Liver (tissue), 7 donors: ENCODE measurements at regions not wholly inside any gene's neighbourhood (a gene's known extent, or its start where the extent isn't known, plus 50 kb on each side); places are given as distances from the start of the nearest gene placed in this dataset.
"Not testable (repeated sequence)": the region's sequence is repeated elsewhere in the genome, so short reads cannot be mapped to it uniquely, and the experiment has no call there.

ENCODE experiments used
- DNase-seq: peaks from one replicate; pipeline ENCODE4 v3.0.0-alpha.2; 2017; ENCODE audit warnings: low spot score
- H3K27ac ChIP-seq, 2 donors: one replicate each; pipeline ENCODE4 v1.7.0; 2013; ENCODE audit warnings: inconsistent platforms in 2 of 2, low read length in 2 of 2, control low read depth in 1 of 2, low read depth in 1 of 2, mild to moderate bottlenecking in 1 of 2
- H3K27me3 ChIP-seq, 4 donors: one replicate each; pipeline versions ENCODE4 v1.6.1 to v1.7.0; 2013; ENCODE audit warnings: low read length in 3 of 4, inconsistent platforms in 1 of 4, mild to moderate bottlenecking in 1 of 4, moderate library complexity in 1 of 4; ENCODE audit not compliant: control insufficient read depth in 4 of 4, insufficient read depth in 4 of 4
- H3K36me3 ChIP-seq, 4 donors: one replicate each; pipeline versions ENCODE4 v1.6.1 to v1.7.0; 2013; ENCODE audit warnings: low read length in 3 of 4, mild to moderate bottlenecking in 3 of 4, low read depth in 1 of 4, moderate library complexity in 1 of 4; ENCODE audit not compliant: control insufficient read depth in 4 of 4, insufficient read depth in 3 of 4
- H3K4me1 ChIP-seq, 4 donors: one replicate each; pipeline versions ENCODE4 v1.6.1 to v1.7.0; 2013; ENCODE audit warnings: low read length in 3 of 4, mild to moderate bottlenecking in 3 of 4, moderate library complexity in 1 of 4; ENCODE audit not compliant: control insufficient read depth in 4 of 4, insufficient read depth in 4 of 4
- H3K4me3 ChIP-seq, 3 donors: one replicate each; pipeline versions ENCODE4 v1.6.1 to v1.7.0; 2013; ENCODE audit warnings: low read length in 3 of 3, control low read depth in 1 of 3, low read depth in 1 of 3, mild to moderate bottlenecking in 1 of 3
- H3K9ac ChIP-seq, 2 donors: one replicate each; pipeline ENCODE4 v1.7.0; 2013; ENCODE audit warnings: low read length in 2 of 2, mild to moderate bottlenecking in 2 of 2, moderate library complexity in 2 of 2, control low read depth in 1 of 2, low read depth in 1 of 2
- H3K9me3 ChIP-seq, 4 donors: one replicate each; pipeline versions ENCODE4 v1.6.1 to v1.7.0; 2013; ENCODE audit warnings: low read length in 3 of 4; ENCODE audit not compliant: control insufficient read depth in 4 of 4
- EGR1 ChIP-seq, 2 donors: IDR thresholded peaks; 2 replicates each; pipeline ENCODE4 v1.6.1; 2016 to 2018; ENCODE audit warnings: antibody characterized with exemption in 2 of 2, low read depth in 2 of 2
- FOXA2 ChIP-seq: IDR thresholded peaks from 2 replicates; pipeline ENCODE4 v1.6.1; 2016; ENCODE audit warnings: antibody characterized with exemption
- GABPA ChIP-seq, 2 donors: IDR thresholded peaks in 1 of 2; conservative IDR thresholded peaks in 1 of 2; 2 replicates each; pipeline ENCODE4 v1.6.1; 2016; ENCODE audit warnings: antibody characterized with exemption in 2 of 2, mild to moderate bottlenecking in 1 of 2, moderate library complexity in 1 of 2
- HNF4A ChIP-seq, 2 donors: conservative IDR thresholded peaks; 2 replicates each; pipeline ENCODE4 v1.6.1; 2016; ENCODE audit warnings: antibody characterized with exemption in 2 of 2, mild to moderate bottlenecking in 2 of 2
- HNF4G ChIP-seq: IDR thresholded peaks from 2 replicates; pipeline ENCODE4 v1.6.1; 2016; ENCODE audit warnings: antibody characterized with exemption
- JUND ChIP-seq, 2 donors: IDR thresholded peaks; 2 replicates each; pipeline ENCODE4 v1.6.1; 2016; ENCODE audit warnings: antibody characterized with exemption in 2 of 2
- MAX ChIP-seq: IDR thresholded peaks from 2 replicates; pipeline ENCODE4 v1.6.1; 2016; ENCODE audit warnings: antibody characterized with exemption
- NR2F2 ChIP-seq: IDR thresholded peaks from 2 replicates; pipeline ENCODE4 v1.6.1; 2016; ENCODE audit warnings: antibody characterized with exemption
- RAD21 ChIP-seq, 2 donors: IDR thresholded peaks; 2 replicates each; pipeline ENCODE4 v1.6.1; 2016; ENCODE audit warnings: antibody characterized with exemption in 2 of 2, mild to moderate bottlenecking in 2 of 2
- RXRA ChIP-seq, 2 donors: IDR thresholded peaks; 2 replicates each; pipeline ENCODE4 v1.6.1; 2017 to 2018; ENCODE audit warnings: antibody characterized with exemption in 2 of 2, mild to moderate bottlenecking in 1 of 2
- SP1 ChIP-seq: IDR thresholded peaks from 2 replicates; pipeline ENCODE4 v1.6.1; 2018; ENCODE audit warnings: antibody characterized with exemption, mild to moderate bottlenecking
- TAF1 ChIP-seq: conservative IDR thresholded peaks from 2 replicates; pipeline ENCODE4 v1.6.1; 2016; ENCODE audit warnings: antibody characterized with exemption, mild to moderate bottlenecking
- YY1 ChIP-seq: IDR thresholded peaks from 2 replicates; pipeline ENCODE4 v1.6.1; 2016; ENCODE audit warnings: antibody characterized with exemption, mild to moderate bottlenecking
- WGBS: extraction: QIAGEN DNeasy Blood & Tissue Kit; methylation state at CpG from one replicate; pipeline ENCODE4 v1.1.7; 2013; 5-methylcytosine and 5-hydroxymethylcytosine counted together
- TF ChIP-seq, protein P1 (sequence below): IDR thresholded peaks from 2 replicates; pipeline ENCODE4 v1.6.1; 2016; ENCODE audit warnings: antibody characterized with exemption
- TF ChIP-seq, protein P2 (sequence below): IDR thresholded peaks from 2 replicates; pipeline ENCODE4 v1.6.1; 2016; ENCODE audit warnings: antibody characterized with exemption
- TF ChIP-seq, protein P3 (sequence below): IDR thresholded peaks from 2 replicates; pipeline ENCODE4 v1.6.1; 2016; ENCODE audit warnings: antibody characterized with exemption, mild to moderate bottlenecking
- donor health status: healthy.
- donor health status: healthy.
- donor health status: healthy.
- donor health status: healthy.

DNA sequence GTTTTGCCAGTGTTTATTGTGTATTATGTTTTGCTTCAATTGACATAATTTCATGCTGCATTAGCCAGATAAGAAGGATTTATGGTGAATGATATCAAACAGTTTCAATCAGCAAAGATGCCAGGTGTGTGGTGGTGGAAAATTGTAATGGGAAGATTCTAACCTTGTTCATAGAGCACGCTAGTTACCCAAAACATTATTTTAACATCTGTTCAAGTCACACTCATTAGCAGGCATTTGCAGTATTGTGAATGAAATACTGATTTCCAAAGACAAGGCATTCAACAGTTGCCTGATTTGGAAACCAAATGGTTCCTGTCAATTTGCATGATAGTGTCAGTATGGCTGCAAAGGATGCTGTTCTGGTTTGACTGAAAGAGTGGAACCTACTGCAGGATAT lies 129.7 kb downstream of the EPC1 start:
- H3K4me1 ChIP-seq: no peaks in the 10 kb centered on the region
- no peaks in the 10 kb centered on the region for H3K9me3 ChIP-seq
- no peak for DNase-seq
- TF ChIP-seq, protein P1, sequence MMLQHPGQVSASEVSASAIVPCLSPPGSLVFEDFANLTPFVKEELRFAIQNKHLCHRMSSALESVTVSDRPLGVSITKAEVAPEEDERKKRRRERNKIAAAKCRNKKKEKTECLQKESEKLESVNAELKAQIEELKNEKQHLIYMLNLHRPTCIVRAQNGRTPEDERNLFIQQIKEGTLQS: no peak
- no peak for TF ChIP-seq EGR1 (IDR thresholded peaks at IDR 0.05; ENCODE audit: low read depth in 2 of 2)
- TF ChIP-seq NR2F2: no peak
- TF ChIP-seq SP1: no peak
- TF ChIP-seq RXRA (IDR thresholded peaks at IDR 0.05): no peak
- TF ChIP-seq JUND (IDR thresholded peaks at IDR 0.05): no peak
- TF ChIP-seq FOXA2: no peak
- TF ChIP-seq, protein P2, sequence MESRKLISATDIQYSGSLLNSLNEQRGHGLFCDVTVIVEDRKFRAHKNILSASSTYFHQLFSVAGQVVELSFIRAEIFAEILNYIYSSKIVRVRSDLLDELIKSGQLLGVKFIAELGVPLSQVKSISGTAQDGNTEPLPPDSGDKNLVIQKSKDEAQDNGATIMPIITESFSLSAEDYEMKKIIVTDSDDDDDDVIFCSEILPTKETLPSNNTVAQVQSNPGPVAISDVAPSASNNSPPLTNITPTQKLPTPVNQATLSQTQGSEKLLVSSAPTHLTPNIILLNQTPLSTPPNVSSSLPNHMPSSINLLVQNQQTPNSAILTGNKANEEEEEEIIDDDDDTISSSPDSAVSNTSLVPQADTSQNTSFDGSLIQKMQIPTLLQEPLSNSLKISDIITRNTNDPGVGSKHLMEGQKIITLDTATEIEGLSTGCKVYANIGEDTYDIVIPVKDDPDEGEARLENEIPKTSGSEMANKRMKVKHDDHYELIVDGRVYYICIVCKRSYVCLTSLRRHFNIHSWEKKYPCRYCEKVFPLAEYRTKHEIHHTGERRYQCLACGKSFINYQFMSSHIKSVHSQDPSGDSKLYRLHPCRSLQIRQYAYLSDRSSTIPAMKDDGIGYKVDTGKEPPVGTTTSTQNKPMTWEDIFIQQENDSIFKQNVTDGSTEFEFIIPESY: no peak
- no peak for TF ChIP-seq HNF4G
- TF ChIP-seq MAX: no peak
- no peak for TF ChIP-seq HNF4A (conservative IDR thresholded peaks at IDR 0.05)
- no peak for TF ChIP-seq GABPA (IDR thresholded peaks at IDR 0.05 in 1 of 2, conservative IDR thresholded peaks at IDR 0.05 in 1 of 2)
- TF ChIP-seq TAF1: no peak
- no peak for TF ChIP-seq RAD21 (IDR thresholded peaks at IDR 0.05)
- TF ChIP-seq, protein P3, sequence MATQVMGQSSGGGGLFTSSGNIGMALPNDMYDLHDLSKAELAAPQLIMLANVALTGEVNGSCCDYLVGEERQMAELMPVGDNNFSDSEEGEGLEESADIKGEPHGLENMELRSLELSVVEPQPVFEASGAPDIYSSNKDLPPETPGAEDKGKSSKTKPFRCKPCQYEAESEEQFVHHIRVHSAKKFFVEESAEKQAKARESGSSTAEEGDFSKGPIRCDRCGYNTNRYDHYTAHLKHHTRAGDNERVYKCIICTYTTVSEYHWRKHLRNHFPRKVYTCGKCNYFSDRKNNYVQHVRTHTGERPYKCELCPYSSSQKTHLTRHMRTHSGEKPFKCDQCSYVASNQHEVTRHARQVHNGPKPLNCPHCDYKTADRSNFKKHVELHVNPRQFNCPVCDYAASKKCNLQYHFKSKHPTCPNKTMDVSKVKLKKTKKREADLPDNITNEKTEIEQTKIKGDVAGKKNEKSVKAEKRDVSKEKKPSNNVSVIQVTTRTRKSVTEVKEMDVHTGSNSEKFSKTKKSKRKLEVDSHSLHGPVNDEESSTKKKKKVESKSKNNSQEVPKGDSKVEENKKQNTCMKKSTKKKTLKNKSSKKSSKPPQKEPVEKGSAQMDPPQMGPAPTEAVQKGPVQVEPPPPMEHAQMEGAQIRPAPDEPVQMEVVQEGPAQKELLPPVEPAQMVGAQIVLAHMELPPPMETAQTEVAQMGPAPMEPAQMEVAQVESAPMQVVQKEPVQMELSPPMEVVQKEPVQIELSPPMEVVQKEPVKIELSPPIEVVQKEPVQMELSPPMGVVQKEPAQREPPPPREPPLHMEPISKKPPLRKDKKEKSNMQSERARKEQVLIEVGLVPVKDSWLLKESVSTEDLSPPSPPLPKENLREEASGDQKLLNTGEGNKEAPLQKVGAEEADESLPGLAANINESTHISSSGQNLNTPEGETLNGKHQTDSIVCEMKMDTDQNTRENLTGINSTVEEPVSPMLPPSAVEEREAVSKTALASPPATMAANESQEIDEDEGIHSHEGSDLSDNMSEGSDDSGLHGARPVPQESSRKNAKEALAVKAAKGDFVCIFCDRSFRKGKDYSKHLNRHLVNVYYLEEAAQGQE: no peak
- TF ChIP-seq YY1: no peak
- no peak overlapping the region for H3K4me3 ChIP-seq
- peaks cover 0 to 3% (median 0%) of the 10 kb centered on the region in 4 donors for H3K27me3 ChIP-seq
- WGBS: 87% methylated on average over 1 of the region's 1 CpG
- no peaks in the 10 kb centered on the region for H3K36me3 ChIP-seq
- H3K27ac ChIP-seq: no peak overlapping the region
- H3K9ac ChIP-seq: no peak overlapping the region

GRCh38 chr10:32213838-32214237 lies 133.1 kb downstream of the EPC1 start:
- WGBS: 62% methylated on average over 4 of the region's 4 CpGs

More at GRCh38 chr10:32213838-32214237, 133.1 kb downstream of the EPC1 start:
- not testable (repeated sequence) for H3K4me1 ChIP-seq, H3K36me3 ChIP-seq, H3K9me3 ChIP-seq, H3K4me3 ChIP-seq, H3K27ac ChIP-seq, H3K27me3 ChIP-seq, DNase-seq, H3K9ac ChIP-seq
